Activated T-helper 1 cell treated with anti-CD3 and anti-CD28 coated beads, Interleukin-12 subunit alpha, Interleukin-12 subunit beta, Interleukin-2, Interleukin-4 antibody, amounts not matched to agents 30 ng/mL and 10 ng/mL and 1 ng/mL, durations not matched to agents 14 hours and 24 hours and 36 hours (primary cell): ENCODE measurements at regions not wholly inside any gene's neighbourhood (a gene's known extent, or its start where the extent isn't known, plus 50 kb on each side); places are given as distances from the start of the nearest gene placed in this dataset.
"Not testable (repeated sequence)": the region's sequence is repeated elsewhere in the genome, so short reads cannot be mapped to it uniquely, and the experiment has no call there.

Experiments used
- DNase-seq: peaks from one replicate; pipeline ENCODE4 v3.0.0; 2021; ENCODE audit warnings: low spot score
- H3K27ac Mint-ChIP-seq: one replicate; pipeline ENCODE4 v1.8.0; 2021; ENCODE audit warnings: mild to moderate bottlenecking, mixed read lengths
- H3K27me3 Mint-ChIP-seq: one replicate; pipeline ENCODE4 v1.8.0; 2022; ENCODE audit warnings: mild to moderate bottlenecking, moderate library complexity, mixed read lengths; ENCODE audit not compliant: insufficient read depth
- H3K36me3 Mint-ChIP-seq: one replicate; pipeline ENCODE4 v1.8.0; 2021; ENCODE audit warnings: low read depth, mixed read lengths
- H3K4me1 Mint-ChIP-seq: one replicate; pipeline ENCODE4 v1.8.0; 2021; ENCODE audit warnings: low read depth, mixed read lengths
- H3K4me3 Mint-ChIP-seq: one replicate; pipeline ENCODE4 v1.8.0; 2021; ENCODE audit warnings: mild to moderate bottlenecking, moderate library complexity, mixed read lengths
- H3K9me3 Mint-ChIP-seq: one replicate; pipeline ENCODE4 v1.8.0; 2021; ENCODE audit warnings: mixed read lengths
- intact Hi-C: fragments of 100-400 bp; cut with micrococcal nuclease; formaldehyde crosslinking; loops from one replicate; pipeline ENCODE4 v1.15.1; 2024

DNA sequence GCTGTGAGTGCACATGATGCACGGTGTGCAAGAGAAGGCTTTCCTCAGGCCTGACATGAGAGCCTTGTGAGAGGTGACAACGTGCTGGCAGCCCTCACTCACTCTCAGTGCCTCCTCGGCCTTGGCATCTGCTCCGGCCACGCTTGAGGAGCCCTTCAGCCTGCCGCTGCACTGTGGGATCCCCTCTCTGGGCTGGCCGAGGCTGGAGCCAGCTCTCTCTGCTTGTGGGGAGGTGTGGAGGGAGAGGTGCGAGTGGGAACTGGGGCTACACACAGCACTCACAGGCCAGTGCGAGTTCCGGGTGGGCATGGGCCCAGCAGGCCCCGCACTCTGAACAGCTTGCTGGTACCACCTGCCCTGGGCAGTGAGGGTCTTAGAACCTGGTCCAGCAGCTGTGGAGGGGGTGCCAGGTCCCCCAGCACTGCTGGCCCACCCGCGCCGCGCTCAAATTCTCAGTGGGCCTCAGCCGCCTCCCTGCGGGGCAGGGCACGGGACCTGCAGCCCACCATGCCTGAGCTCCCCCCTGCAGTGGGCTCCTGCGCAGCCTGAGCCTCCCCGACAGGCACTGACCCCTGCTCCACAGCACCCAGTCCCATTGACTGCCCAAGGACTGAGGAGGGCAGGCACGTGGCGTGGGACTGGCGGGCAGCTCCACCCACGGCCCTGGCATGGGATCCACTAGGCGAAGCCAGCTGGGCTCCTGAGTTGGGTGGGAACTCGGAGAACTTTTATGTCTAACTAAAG lies 74.9 kb upstream of the BMP5 start:
- no peak for DNase-seq
- intact Hi-C loops: loop anchor here (5.0 kb wide), 1 partner anchor 678 kb away; no protein-coding TSS in a partner anchor
- H3K9me3 Mint-ChIP-seq: peaks cover 4% of the 10 kb centered on the region
- no peaks in the 10 kb centered on the region for H3K27me3 Mint-ChIP-seq
- H3K4me1 Mint-ChIP-seq: no peaks in the 10 kb centered on the region
- no peak overlapping the region for H3K27ac Mint-ChIP-seq
- no peaks in the 10 kb centered on the region for H3K36me3 Mint-ChIP-seq
- no peak overlapping the region for H3K4me3 Mint-ChIP-seq

- Mint-ChIP-seq H3K9me3 (no peaks in the 10 kb centered on the region), H3K4me3 (no peak overlapping the region), H3K27me3 (no peaks in the 10 kb centered on the region), H3K4me1 (no peaks in the 10 kb centered on the region), H3K36me3 (no peaks in the 10 kb centered on the region), H3K27ac (no peak overlapping the region)
- intact Hi-C loops: no loop called here
- DNase-seq: no peak
These were observed 67.9 kb upstream of the BMP5 start for GRCh38 chr6:55943329-55943728.

DNA sequence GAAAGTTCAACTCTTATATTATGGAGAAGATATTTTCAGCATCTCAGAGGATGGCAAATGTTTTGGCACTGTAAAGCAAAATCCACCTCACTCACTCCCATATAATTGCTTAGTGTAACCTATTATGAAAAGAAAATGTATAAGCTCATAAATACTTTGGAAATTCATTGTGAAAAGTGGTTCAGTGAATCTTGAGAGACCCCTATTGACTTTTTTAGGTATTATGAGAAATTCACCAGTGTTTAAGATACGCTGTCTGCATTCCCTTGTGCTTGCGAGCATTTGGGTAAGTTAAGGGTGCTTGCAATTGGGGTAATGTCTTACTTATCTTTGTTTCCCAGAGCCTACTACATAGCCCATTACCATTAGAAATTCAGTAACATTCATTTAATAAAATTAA lies 66.3 kb upstream of the BMP5 start:
- no peaks in the 10 kb centered on the region for H3K27me3 Mint-ChIP-seq

DNA sequence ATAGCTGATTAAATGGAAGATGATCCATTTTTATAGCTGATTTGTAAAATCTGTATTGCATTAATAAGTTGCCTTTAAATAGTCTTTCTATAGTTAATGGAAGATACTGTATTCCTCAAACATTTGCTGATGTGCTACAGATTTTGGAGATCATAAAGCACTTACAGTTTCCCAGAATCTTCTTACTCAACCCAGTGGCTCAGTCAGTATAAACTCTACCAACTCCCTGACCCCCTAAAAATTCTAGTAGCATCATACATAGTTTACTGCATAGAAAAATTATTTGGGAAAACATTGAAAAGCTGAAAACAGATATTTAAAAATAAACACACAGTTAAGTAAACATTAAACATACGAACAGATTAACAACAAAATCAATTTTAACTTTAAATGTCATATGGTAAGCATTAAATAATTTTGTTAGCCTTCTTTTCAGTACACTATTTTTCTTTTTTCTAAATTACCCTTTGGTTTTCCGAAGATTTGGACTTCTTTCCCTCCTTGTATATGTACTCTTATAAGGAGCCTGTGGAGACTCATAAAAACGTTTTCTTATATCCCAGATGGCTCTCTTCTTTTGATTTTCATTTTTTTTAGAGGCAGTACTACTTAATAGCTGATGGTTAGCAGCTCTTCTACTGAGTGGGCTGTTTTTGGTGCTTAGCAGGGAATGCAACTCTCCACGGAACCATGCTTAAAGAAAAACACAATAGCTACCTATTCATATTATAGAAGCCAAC lies 62.7 kb upstream of the BMP5 start:
- intact Hi-C loops: no loop called here
- Mint-ChIP-seq H3K9me3 (peaks cover 5% of the 10 kb centered on the region), H3K36me3 (no peaks in the 10 kb centered on the region), H3K4me1 (no peaks in the 10 kb centered on the region), H3K27me3 (no peaks in the 10 kb centered on the region), H3K4me3 (no peak overlapping the region), H3K27ac (no peak overlapping the region)
- no peak for DNase-seq

More for the DNA sequence above, 66.3 kb upstream of the BMP5 start:
- Mint-ChIP-seq H3K36me3 (no peaks in the 10 kb centered on the region), H3K27ac (no peak overlapping the region), H3K4me3 (no peak overlapping the region), H3K9me3 (no peaks in the 10 kb centered on the region), H3K4me1 (no peaks in the 10 kb centered on the region)
- intact Hi-C loops: no loop called here
- no peak for DNase-seq

GRCh38 chr6:55937261-55937947 lies 62.0 kb upstream of the BMP5 start:
- Mint-ChIP-seq H3K4me3 (no peak overlapping the region), H3K9me3 (peaks cover 5% of the 10 kb centered on the region), H3K36me3 (no peaks in the 10 kb centered on the region), H3K27ac (no peak overlapping the region), H3K27me3 (no peaks in the 10 kb centered on the region), H3K4me1 (no peaks in the 10 kb centered on the region)
- intact Hi-C loops: no loop called here
- no peak for DNase-seq

DNA sequence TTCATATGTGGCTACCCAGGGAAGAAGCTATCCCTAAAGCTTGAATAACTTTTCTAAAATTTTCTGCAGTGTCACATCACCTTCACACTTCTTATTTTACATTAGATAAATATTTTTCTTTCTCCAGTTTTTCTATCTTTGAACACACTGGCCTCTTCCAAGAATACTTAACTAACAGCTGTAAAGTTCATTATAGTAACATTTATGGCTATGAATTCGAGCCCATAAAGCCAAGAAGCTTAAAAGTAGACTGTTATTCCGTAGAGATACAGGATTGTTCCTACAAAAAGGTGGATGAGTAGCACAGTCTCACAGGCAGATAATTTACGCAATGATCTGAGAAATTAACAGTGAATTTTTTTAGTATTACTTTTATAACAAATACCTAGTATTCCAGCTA lies 55.7 kb upstream of the BMP5 start:
- Mint-ChIP-seq H3K4me1 (no peaks in the 10 kb centered on the region), H3K9me3 (peaks cover 5% of the 10 kb centered on the region), H3K4me3 (no peak overlapping the region), H3K27me3 (no peaks in the 10 kb centered on the region), H3K27ac (no peak overlapping the region), H3K36me3 (no peaks in the 10 kb centered on the region)
- intact Hi-C loops: no loop called here
- no peak for DNase-seq

GRCh38 chr6:55927713-55928112 lies 52.3 kb upstream of the BMP5 start:
- H3K9me3 Mint-ChIP-seq, H3K4me3 Mint-ChIP-seq, H3K27me3 Mint-ChIP-seq, DNase-seq, H3K36me3 Mint-ChIP-seq, H3K27ac Mint-ChIP-seq, intact Hi-C loops, H3K4me1 Mint-ChIP-seq: not testable (repeated sequence)

- H3K4me3 Mint-ChIP-seq: no peak overlapping the region
- no peaks in the 10 kb centered on the region for H3K4me1 Mint-ChIP-seq
- no peaks in the 10 kb centered on the region for H3K9me3 Mint-ChIP-seq
- no peaks in the 10 kb centered on the region for H3K36me3 Mint-ChIP-seq
- no peak for DNase-seq
- no peaks in the 10 kb centered on the region for H3K27me3 Mint-ChIP-seq
- H3K27ac Mint-ChIP-seq: no peak overlapping the region
- intact Hi-C loops: no loop called here
These were observed 49.9 kb upstream of the BMP5 start for GRCh38 chr6:55925292-55925691.
